ENCODE measurements at regions not wholly inside any gene's neighbourhood (a gene's known extent, or its start where the extent isn't known, plus 50 kb on each side); places are given as distances from the start of the nearest gene placed in this dataset.

DNA sequence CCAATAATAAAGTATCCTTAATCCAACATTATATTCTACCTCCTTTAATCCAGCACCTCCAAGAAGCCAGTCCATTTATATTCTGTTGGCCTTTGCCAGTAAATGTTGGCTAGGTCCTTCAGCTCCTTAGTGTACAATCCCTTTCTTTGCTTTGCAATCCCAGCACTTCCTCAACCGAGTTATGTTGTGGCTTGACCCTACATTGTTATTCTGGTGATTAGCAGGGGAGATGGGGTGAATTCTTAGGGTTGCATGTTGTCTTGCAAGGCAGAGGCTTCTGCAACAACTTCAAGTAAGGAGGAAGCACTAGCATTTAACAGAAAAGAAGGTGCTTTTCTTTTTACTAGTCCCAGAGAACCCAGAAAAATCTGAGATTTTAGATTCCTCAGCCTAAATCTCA is 127.2 kb downstream of the CD47 start:
- no peaks in the 10 kb centered on the region for H3K9me3 ChIP-seq (ENCODE audit: low read length)
- no peak overlapping the region for H2AFZ ChIP-seq (ENCODE audit: low read depth, low read length)
- peaks cover 42% of the 10 kb centered on the region for H3K4me1 ChIP-seq (ENCODE audit: insufficient read depth, low read length)
- H3K27me3 ChIP-seq (ENCODE audit: insufficient read depth, low read length) = no peaks in the 10 kb centered on the region
- H3K4me3 ChIP-seq (ENCODE audit: low read length) = no peak overlapping the region
- H3K36me3 ChIP-seq (ENCODE audit: insufficient read depth, low read length) = no peaks in the 10 kb centered on the region

GRCh38 chr3:107962946-107963345 is 127.9 kb downstream of the CD47 start:
- Histone ChIP-seq H2AFZ (ENCODE audit: low read depth, low read length) (no peak overlapping the region), H3K4me3 (ENCODE audit: low read length) (no peak overlapping the region), H3K9me3 (ENCODE audit: low read length) (no peaks in the 10 kb centered on the region), H3K4me1 (ENCODE audit: insufficient read depth, low read length) (peaks cover 38% of the 10 kb centered on the region), H3K36me3 (ENCODE audit: insufficient read depth, low read length) (no peaks in the 10 kb centered on the region), H3K27me3 (ENCODE audit: insufficient read depth, low read length) (no peaks in the 10 kb centered on the region)

DNA sequence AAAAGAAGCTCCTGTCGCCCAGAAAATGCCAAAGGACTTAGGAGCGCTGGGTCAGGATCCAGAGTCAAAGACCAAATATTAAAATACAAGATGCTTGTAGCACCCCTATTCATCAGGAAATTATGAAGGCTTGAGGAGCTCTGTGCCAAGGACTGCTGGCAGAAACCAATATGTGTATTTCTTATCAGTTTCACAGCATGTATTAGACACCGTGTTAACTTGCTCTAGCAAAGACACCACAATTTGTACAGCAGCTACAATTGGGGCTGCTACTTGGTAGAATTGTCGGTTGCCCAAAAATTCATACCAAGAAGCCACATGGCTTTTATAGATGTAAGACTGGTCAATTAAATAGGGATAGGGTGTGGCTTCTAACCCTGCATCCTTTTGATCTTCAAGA is 128.8 kb downstream of the CD47 start:
- Histone ChIP-seq H3K4me3 (ENCODE audit: low read length) (no peak overlapping the region), H3K9me3 (ENCODE audit: low read length) (no peaks in the 10 kb centered on the region), H3K27me3 (ENCODE audit: insufficient read depth, low read length) (no peaks in the 10 kb centered on the region), H3K36me3 (ENCODE audit: insufficient read depth, low read length) (no peaks in the 10 kb centered on the region), H3K4me1 (ENCODE audit: insufficient read depth, low read length) (peaks cover 39% of the 10 kb centered on the region), H2AFZ (ENCODE audit: low read depth, low read length) (no peak overlapping the region)

- Histone ChIP-seq H3K4me1 (ENCODE audit: insufficient read depth, low read length) (peaks cover 15% of the 10 kb centered on the region), H3K36me3 (ENCODE audit: insufficient read depth, low read length) (no peaks in the 10 kb centered on the region), H3K9me3 (ENCODE audit: low read length) (no peaks in the 10 kb centered on the region), H3K4me3 (ENCODE audit: low read length) (no peak overlapping the region), H2AFZ (ENCODE audit: low read depth, low read length) (no peak overlapping the region), H3K27me3 (ENCODE audit: insufficient read depth, low read length) (no peaks in the 10 kb centered on the region)
These were observed 131.2 kb downstream of the CD47 start for GRCh38 chr3:107959550-107960154.

GRCh38 chr3:107958146-107958545 is 132.7 kb downstream of the CD47 start:
- Histone ChIP-seq H2AFZ (ENCODE audit: low read depth, low read length) (no peak overlapping the region), H3K9me3 (ENCODE audit: low read length) (no peaks in the 10 kb centered on the region), H3K4me3 (ENCODE audit: low read length) (no peak overlapping the region), H3K4me1 (ENCODE audit: insufficient read depth, low read length) (peaks cover 12% of the 10 kb centered on the region), H3K36me3 (ENCODE audit: insufficient read depth, low read length) (no peaks in the 10 kb centered on the region), H3K27me3 (ENCODE audit: insufficient read depth, low read length) (no peaks in the 10 kb centered on the region)

GRCh38 chr3:107956991-107957900 is 133.6 kb downstream of the CD47 start:
- no peaks in the 10 kb centered on the region for H3K9me3 ChIP-seq (ENCODE audit: low read length)
- no peaks in the 10 kb centered on the region for H3K36me3 ChIP-seq (ENCODE audit: insufficient read depth, low read length)
- H3K27me3 ChIP-seq (ENCODE audit: insufficient read depth, low read length) = no peaks in the 10 kb centered on the region
- peaks cover 5% of the 10 kb centered on the region for H3K4me1 ChIP-seq (ENCODE audit: insufficient read depth, low read length)
- peak overlapping the region; percentile 9 for H2AFZ ChIP-seq (ENCODE audit: low read depth, low read length)
- H3K4me3 ChIP-seq (ENCODE audit: low read length) = no peak overlapping the region

GRCh38 chr3:107954845-107955244 is 136.0 kb downstream of the CD47 start:
- H3K4me3 ChIP-seq (ENCODE audit: low read length) = no peak overlapping the region
- no peaks in the 10 kb centered on the region for H3K27me3 ChIP-seq (ENCODE audit: insufficient read depth, low read length)
- H3K4me1 ChIP-seq (ENCODE audit: insufficient read depth, low read length) = peaks cover 5% of the 10 kb centered on the region
- no peak overlapping the region for H2AFZ ChIP-seq (ENCODE audit: low read depth, low read length)
- no peaks in the 10 kb centered on the region for H3K36me3 ChIP-seq (ENCODE audit: insufficient read depth, low read length)
- H3K9me3 ChIP-seq (ENCODE audit: low read length) = no peaks in the 10 kb centered on the region

- Histone ChIP-seq H3K4me3 (ENCODE audit: low read length) (no peak overlapping the region), H3K9me3 (ENCODE audit: low read length) (no peaks in the 10 kb centered on the region), H3K27me3 (ENCODE audit: insufficient read depth, low read length) (no peaks in the 10 kb centered on the region), H2AFZ (ENCODE audit: low read depth, low read length) (no peak overlapping the region), H3K4me1 (ENCODE audit: insufficient read depth, low read length) (peaks cover 15% of the 10 kb centered on the region), H3K36me3 (ENCODE audit: insufficient read depth, low read length) (no peaks in the 10 kb centered on the region)
These were observed 137.1 kb downstream of the CD47 start for GRCh38 chr3:107953722-107954121.

GRCh38 chr3:107951126-107951525 is 139.7 kb downstream of the CD47 start:
- H3K4me1 ChIP-seq (ENCODE audit: insufficient read depth, low read length) = peaks cover 11% of the 10 kb centered on the region
- no peak overlapping the region for H2AFZ ChIP-seq (ENCODE audit: low read depth, low read length)
- H3K9me3 ChIP-seq (ENCODE audit: low read length) = no peaks in the 10 kb centered on the region
- no peaks in the 10 kb centered on the region for H3K36me3 ChIP-seq (ENCODE audit: insufficient read depth, low read length)
- H3K27me3 ChIP-seq (ENCODE audit: insufficient read depth, low read length) = no peaks in the 10 kb centered on the region
- no peak overlapping the region for H3K4me3 ChIP-seq (ENCODE audit: low read length)

DNA sequence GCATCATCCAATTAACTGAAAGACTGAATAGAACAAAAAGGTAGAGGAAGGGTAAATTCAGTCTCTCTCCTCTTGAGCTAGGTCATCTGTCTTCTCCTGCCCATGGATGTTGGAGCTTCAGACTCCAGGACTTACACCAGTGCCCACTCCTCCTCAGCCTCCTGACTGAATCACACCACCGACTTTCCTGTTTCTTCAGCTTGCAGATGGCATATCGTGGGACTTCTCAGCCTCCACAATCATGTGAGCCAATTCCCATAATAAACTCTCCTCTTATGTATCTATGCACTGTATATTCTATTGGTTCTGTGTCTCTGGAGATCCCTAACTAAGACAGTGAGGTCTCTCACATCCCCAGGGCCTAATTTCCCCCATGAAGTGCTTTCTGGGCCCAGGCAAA is 140.4 kb downstream of the CD47 start:
- no peaks in the 10 kb centered on the region for H3K9me3 ChIP-seq (ENCODE audit: low read length)
- H2AFZ ChIP-seq (ENCODE audit: low read depth, low read length) = no peak overlapping the region
- H3K36me3 ChIP-seq (ENCODE audit: insufficient read depth, low read length) = no peaks in the 10 kb centered on the region
- peaks cover 11% of the 10 kb centered on the region for H3K4me1 ChIP-seq (ENCODE audit: insufficient read depth, low read length)
- H3K4me3 ChIP-seq (ENCODE audit: low read length) = no peak overlapping the region
- no peaks in the 10 kb centered on the region for H3K27me3 ChIP-seq (ENCODE audit: insufficient read depth, low read length)

GRCh38 chr3:107949394-107949970 is 141.3 kb downstream of the CD47 start:
- H3K4me3 ChIP-seq (ENCODE audit: low read length) = no peak overlapping the region
- no peak overlapping the region for H2AFZ ChIP-seq (ENCODE audit: low read depth, low read length)
- no peaks in the 10 kb centered on the region for H3K36me3 ChIP-seq (ENCODE audit: insufficient read depth, low read length)
- H3K9me3 ChIP-seq (ENCODE audit: low read length) = no peaks in the 10 kb centered on the region
- H3K27me3 ChIP-seq (ENCODE audit: insufficient read depth, low read length) = no peaks in the 10 kb centered on the region
- H3K4me1 ChIP-seq (ENCODE audit: insufficient read depth, low read length) = peaks cover 11% of the 10 kb centered on the region

DNA sequence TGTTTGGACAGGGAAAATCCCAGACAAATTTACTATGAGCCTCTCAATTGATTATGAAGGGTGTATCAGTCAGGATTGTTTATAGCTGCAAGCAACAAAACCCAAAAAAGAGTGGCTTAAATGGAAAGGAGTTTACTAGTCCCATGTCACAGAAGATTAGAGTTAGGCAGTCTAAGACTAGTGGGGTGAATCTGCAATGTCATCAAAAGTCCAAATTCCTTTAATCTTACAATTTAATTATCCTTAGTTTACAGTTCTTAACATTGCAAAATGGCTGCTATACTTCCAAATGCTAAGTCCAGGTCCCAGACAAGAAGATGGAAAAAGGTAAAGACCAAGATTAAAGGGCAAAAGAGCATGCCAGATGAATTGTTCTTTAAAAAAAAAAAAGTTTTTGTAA is 143.6 kb downstream of the CD47 start:
- H3K4me1 ChIP-seq (ENCODE audit: insufficient read depth, low read length) = peaks cover 11% of the 10 kb centered on the region
- no peaks in the 10 kb centered on the region for H3K9me3 ChIP-seq (ENCODE audit: low read length)
- no peak overlapping the region for H2AFZ ChIP-seq (ENCODE audit: low read depth, low read length)
- no peaks in the 10 kb centered on the region for H3K36me3 ChIP-seq (ENCODE audit: insufficient read depth, low read length)
- no peaks in the 10 kb centered on the region for H3K27me3 ChIP-seq (ENCODE audit: insufficient read depth, low read length)
- no peak overlapping the region for H3K4me3 ChIP-seq (ENCODE audit: low read length)

DNA sequence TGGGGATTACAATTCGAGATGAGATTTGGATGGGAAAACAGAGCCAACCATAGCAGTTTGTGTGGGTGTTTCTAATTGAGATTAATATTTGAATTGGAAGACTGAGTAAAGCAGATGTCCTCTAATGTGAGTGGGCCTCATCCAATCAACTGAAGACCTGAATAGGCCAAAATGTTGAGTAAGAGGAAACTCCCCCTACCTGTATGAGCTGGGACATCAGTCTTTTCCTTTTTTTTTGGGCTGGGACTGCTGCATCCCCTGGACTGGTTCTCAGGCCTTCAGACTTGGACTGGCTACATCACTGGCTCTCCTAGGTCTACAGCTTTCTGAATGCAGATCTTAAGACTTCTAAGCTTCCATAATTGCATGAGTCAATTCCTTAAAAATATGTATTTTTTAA is 144.1 kb downstream of the CD47 start:
- Histone ChIP-seq H3K4me1 (ENCODE audit: insufficient read depth, low read length) (peaks cover 11% of the 10 kb centered on the region), H2AFZ (ENCODE audit: low read depth, low read length) (no peak overlapping the region), H3K36me3 (ENCODE audit: insufficient read depth, low read length) (no peaks in the 10 kb centered on the region), H3K4me3 (ENCODE audit: low read length) (no peak overlapping the region), H3K9me3 (ENCODE audit: low read length) (no peaks in the 10 kb centered on the region), H3K27me3 (ENCODE audit: insufficient read depth, low read length) (no peaks in the 10 kb centered on the region)
